Sigmoid colon (tissue), 6 donors: ENCODE measurements at regions not wholly inside any gene's neighbourhood (a gene's known extent, or its start where the extent isn't known, plus 50 kb on each side); places are given as distances from the start of the nearest gene placed in this dataset.

Experiments used
- DNase-seq: peaks from one replicate; pipeline ENCODE4 v3.0.0-alpha.2; 2019
- H3K27ac ChIP-seq, 4 donors: fragments of 200-600 bp; sonication (generic); one replicate each; pipeline ENCODE4 v1.5.1; 2016 to 2019; ENCODE audit warnings: mild to moderate bottlenecking in 1 of 4
- H3K27me3 ChIP-seq, 3 donors: fragments of 200-600 bp; sonication (generic); one replicate each; pipeline ENCODE4 v1.5.1; 2019; ENCODE audit warnings: mild to moderate bottlenecking in 1 of 3
- H3K36me3 ChIP-seq, 4 donors: fragments of 200-600 bp; sonication (generic); one replicate each; pipeline ENCODE4 v1.5.1; 2016 to 2019
- H3K4me1 ChIP-seq, 4 donors: fragments of 200-600 bp; sonication (generic); one replicate each; pipeline ENCODE4 v1.5.1; 2017 to 2019
- H3K4me3 ChIP-seq, 4 donors: fragments of 200-600 bp; sonication (generic); one replicate each; pipeline ENCODE4 v1.5.1; 2017 to 2019; ENCODE audit warnings: mild to moderate bottlenecking in 2 of 4, moderate library complexity in 1 of 4
- H3K9me3 ChIP-seq, 4 donors: fragments of 200-600 bp in 3 of 4; sonication (generic) in 3 of 4; one replicate each; pipeline versions ENCODE4 v1.5.1 to v1.6.1; 2013 to 2019
- CTCF ChIP-seq, 4 experiments: fragments of 450-650 bp in 3 of 4; fragments of 200-600 bp in 1 of 4; IDR thresholded peaks; one replicate each; pipeline ENCODE4 v1.5.1; 2016 to 2019; ENCODE audit warnings: antibody characterized with exemption in 4 of 4, mild to moderate bottlenecking in 3 of 4, moderate library complexity in 2 of 4
- EP300 ChIP-seq, 4 donors: sonication (generic); formaldehyde crosslinking; IDR thresholded peaks; one replicate each; pipeline ENCODE4 v1.6.1; 2017; ENCODE audit warnings: antibody characterized with exemption in 4 of 4
- POLR2A ChIP-seq, 2 donors: fragments of 450-650 bp; IDR thresholded peaks; one replicate each; pipeline ENCODE4 v1.6.1; 2016; ENCODE audit warnings: antibody characterized with exemption in 2 of 2, mild to moderate bottlenecking in 2 of 2, moderate library complexity in 2 of 2
- POLR2AphosphoS5 ChIP-seq, 4 donors: sonication (generic); formaldehyde crosslinking; IDR thresholded peaks; one replicate each; pipeline ENCODE4 v1.6.1; 2017; ENCODE audit warnings: antibody characterized with exemption in 4 of 4
- WGBS, 2 donors: extraction: QIAGEN DNeasy Blood & Tissue Kit; methylation state at CpG; one replicate each; pipeline ENCODE4 v1.1.7; 2013; 5-methylcytosine and 5-hydroxymethylcytosine counted together
- intact Hi-C: fragments of 100-400 bp; cut with DNase I; formaldehyde crosslinking; loops from one replicate; pipeline ENCODE4 v1.15.1; 2023
- donor health status: healthy with polysubstance abuse.
- donor health status: healthy.

GRCh38 chr11:121930004-121930965 lies 185.7 kb downstream of the BLID start:
- no peak for TF ChIP-seq POLR2AphosphoS5 (IDR thresholded peaks at IDR 0.05)
- TF ChIP-seq POLR2A (IDR thresholded peaks at IDR 0.05): no peak
- no peak for TF ChIP-seq EP300 (IDR thresholded peaks at IDR 0.05)
- TF ChIP-seq CTCF (IDR thresholded peaks at IDR 0.05): no peak
- Histone ChIP-seq H3K9me3 (no peaks in the 10 kb centered on the region), H3K36me3 (no peaks in the 10 kb centered on the region), H3K27me3 (no peaks in the 10 kb centered on the region), H3K4me3 (peak overlapping the region; percentile 1 to 44 (median 38)), H3K27ac (peak overlapping the region; percentile 28 to 55 (median 54)), H3K4me1 (peaks cover 0 to 22% (median 14%) of the 10 kb centered on the region in 4 donors)
- 21 to 30% methylated on average over 18 of the region's 18 CpGs for WGBS, 2 donors
- no peak for DNase-seq
- intact Hi-C loops: no loop called here

GRCh38 chr11:121929581-121929980 lies 186.4 kb downstream of the BLID start:
- peak overlapping the region; percentile 1 to 44 (median 38) for H3K4me3 ChIP-seq
- H3K27me3 ChIP-seq: no peaks in the 10 kb centered on the region
- 5 to 7% methylated on average over 11 of the region's 11 CpGs for WGBS, 2 donors
- no peaks in the 10 kb centered on the region for H3K36me3 ChIP-seq
- no peak for DNase-seq
- TF ChIP-seq EP300 (IDR thresholded peaks at IDR 0.05): no peak
- TF ChIP-seq CTCF (IDR thresholded peaks at IDR 0.05): no peak
- TF ChIP-seq POLR2A (IDR thresholded peaks at IDR 0.05): no peak
- no peak for TF ChIP-seq POLR2AphosphoS5 (IDR thresholded peaks at IDR 0.05)
- peak overlapping the region; percentile 28 to 55 (median 54) for H3K27ac ChIP-seq
- H3K9me3 ChIP-seq: no peaks in the 10 kb centered on the region
- peaks cover 0 to 22% (median 14%) of the 10 kb centered on the region in 4 donors for H3K4me1 ChIP-seq
- intact Hi-C loops: no loop called here

- peak overlapping the region in 3 of 4 donors; percentile 37 to 44 (median 38) for H3K4me3 ChIP-seq
- H3K27ac ChIP-seq: peak overlapping the region in 2 of 4 donors; percentile 54 to 55
- 23 to 36% methylated on average over 16 of the region's 16 CpGs for WGBS, 2 donors
- H3K4me1 ChIP-seq: peaks cover 0 to 22% (median 14%) of the 10 kb centered on the region in 4 donors
- TF ChIP-seq POLR2AphosphoS5 (IDR thresholded peaks at IDR 0.05) (no peak), EP300 (IDR thresholded peaks at IDR 0.05) (no peak), POLR2A (IDR thresholded peaks at IDR 0.05) (no peak), CTCF (IDR thresholded peaks at IDR 0.05) (no peak)
- no peak for DNase-seq
- H3K27me3 ChIP-seq: no peaks in the 10 kb centered on the region
- H3K9me3 ChIP-seq: no peaks in the 10 kb centered on the region
- intact Hi-C loops: no loop called here
- no peaks in the 10 kb centered on the region for H3K36me3 ChIP-seq
These were observed 187.1 kb downstream of the BLID start for GRCh38 chr11:121928597-121929580.

GRCh38 chr11:121927789-121928188 lies 188.2 kb downstream of the BLID start:
- Histone ChIP-seq H3K4me1 (peaks cover 0 to 22% (median 14%) of the 10 kb centered on the region in 4 donors), H3K36me3 (no peaks in the 10 kb centered on the region), H3K27me3 (no peaks in the 10 kb centered on the region), H3K27ac (no peak overlapping the region), H3K9me3 (no peaks in the 10 kb centered on the region), H3K4me3 (no peak overlapping the region)
- intact Hi-C loops: no loop called here
- DNase-seq: no peak
- TF ChIP-seq POLR2AphosphoS5 (IDR thresholded peaks at IDR 0.05): no peak
- TF ChIP-seq EP300 (IDR thresholded peaks at IDR 0.05): no peak
- no peak for TF ChIP-seq POLR2A (IDR thresholded peaks at IDR 0.05)
- no peak for TF ChIP-seq CTCF (IDR thresholded peaks at IDR 0.05)
- WGBS, 2 donors: 71 to 77% methylated on average over 6 of the region's 6 CpGs
